Neural cell (in vitro differentiated cells): ENCODE measurements at regions not wholly inside any gene's neighbourhood (a gene's known extent, or its start where the extent isn't known, plus 50 kb on each side); places are given as distances from the start of the nearest gene placed in this dataset.

Experiments used
- H2AFZ ChIP-seq: fragments of 200-600, 300-800 bp; sonication (generic), shearing (Covaris generic); 2 replicates; pipeline ENCODE4 v1.6.0; 2014; ENCODE audit warnings: low read depth, mild to moderate bottlenecking, antibody characterized with exemption, low read length, moderate library complexity
- H3F3A ChIP-seq: fragments of 200-600 bp; shearing (Covaris generic); 2 replicates; pipeline ENCODE4 v1.6.1; 2016; ENCODE audit warnings: mild to moderate bottlenecking, moderate library complexity, mixed read lengths, antibody characterized with exemption, low read length; ENCODE audit not compliant: insufficient read depth, poor library complexity, severe bottlenecking
- H3K27ac ChIP-seq: fragments of 200-600, 300-800 bp; sonication (generic), shearing (Covaris generic); 2 replicates; pipeline ENCODE4 v1.5.1; 2014; ENCODE audit warnings: mild to moderate bottlenecking, low read length, moderate library complexity
- H3K27me3 ChIP-seq: fragments of 300-800, 200-600 bp; sonication (generic), shearing (Covaris generic); 2 replicates; pipeline ENCODE4 v1.6.0; 2014; ENCODE audit warnings: mild to moderate bottlenecking, low read depth, low read length, moderate library complexity; ENCODE audit not compliant: insufficient read depth
- H3K36me3 ChIP-seq: fragments of 300-800, 200-600 bp; sonication (generic), shearing (Covaris generic); 2 replicates; pipeline ENCODE4 v1.5.1; 2014; ENCODE audit warnings: mild to moderate bottlenecking, antibody characterized with exemption, low read length, moderate library complexity; ENCODE audit not compliant: insufficient read depth
- H3K4me2 ChIP-seq: fragments of 300-800, 200-600 bp; sonication (generic), shearing (Covaris generic); 2 replicates; pipeline ENCODE4 v1.6.0; 2014; ENCODE audit warnings: mild to moderate bottlenecking, low read length
- H3K4me3 ChIP-seq: fragments of 300-800, 200-600 bp; sonication (generic), shearing (Covaris generic); 2 replicates; pipeline ENCODE4 v1.5.1; 2014; ENCODE audit warnings: mild to moderate bottlenecking, low read length, moderate library complexity
- H3K79me2 ChIP-seq: fragments of 200-600 bp; shearing (Covaris generic); replicated peaks from 2 replicates; pipeline ENCODE4 v1.6.0; 2014; ENCODE audit warnings: mild to moderate bottlenecking, low read length, moderate library complexity; ENCODE audit not compliant: insufficient read depth
- H3K9ac ChIP-seq: fragments of 300-800, 200-600 bp; sonication (generic), shearing (Covaris generic); 2 replicates; pipeline ENCODE4 v1.6.1; 2016; ENCODE audit warnings: mild to moderate bottlenecking, low read length, mixed read lengths
- H3K9me2 ChIP-seq: fragments of 200-600 bp; shearing (Covaris generic); 2 replicates; pipeline ENCODE4 v1.6.1; 2016; ENCODE audit warnings: mild to moderate bottlenecking, low read length, mixed read lengths; ENCODE audit not compliant: insufficient read depth
- H3K9me3 ChIP-seq: fragments of 200-600, 300-800 bp; sonication (generic), shearing (Covaris generic); 2 replicates; pipeline ENCODE4 v1.6.1; 2016; ENCODE audit warnings: mild to moderate bottlenecking, mixed run types, low read length, moderate library complexity, mixed read lengths
- H4K20me1 ChIP-seq: fragments of 200-600 bp; shearing (Covaris generic); 2 replicates; pipeline ENCODE4 v1.6.1; 2016; ENCODE audit warnings: mild to moderate bottlenecking, mixed run types; ENCODE audit not compliant: insufficient read depth
- CTCF ChIP-seq: fragments of 450-650 bp; IDR thresholded peaks from 2 replicates; pipeline ENCODE4 v1.5.1; 2014; ENCODE audit warnings: antibody characterized with exemption, mild to moderate bottlenecking, moderate library complexity; ENCODE audit not compliant: poor library complexity, severe bottlenecking
- EP300 ChIP-seq: fragments of 450-650 bp; conservative IDR thresholded peaks from 2 replicates; pipeline ENCODE4 v1.6.1; 2014; ENCODE audit warnings: antibody characterized with exemption, mild to moderate bottlenecking, moderate library complexity; ENCODE audit not compliant: poor library complexity, severe bottlenecking
- EZH2 ChIP-seq: fragments of 200-600, 300-800 bp; shearing (Covaris generic), sonication (generic); IDR thresholded peaks from 2 replicates; pipeline ENCODE4 v1.6.1; 2014; ENCODE audit warnings: antibody characterized with exemption, low read length, borderline replicate concordance, mild to moderate bottlenecking; ENCODE audit not compliant: insufficient read depth, poor library complexity, severe bottlenecking
- MXI1 ChIP-seq: fragments of 450-650 bp; conservative IDR thresholded peaks from 2 replicates; pipeline ENCODE4 v1.6.1; 2014; ENCODE audit warnings: antibody characterized with exemption, mild to moderate bottlenecking; ENCODE audit not compliant: poor library complexity, severe bottlenecking
- POLR2AphosphoS5 ChIP-seq: IDR thresholded peaks from 2 replicates; pipeline ENCODE4 v1.6.1; 2012
- RAD21 ChIP-seq: fragments of 450-650 bp; conservative IDR thresholded peaks from 2 replicates; pipeline ENCODE4 v1.6.1; 2014; ENCODE audit warnings: antibody characterized with exemption, mild to moderate bottlenecking, moderate library complexity
- REST ChIP-seq: IDR thresholded peaks from 2 replicates; pipeline ENCODE4 v1.6.1; 2012; ENCODE audit warnings: borderline replicate concordance
- SMC3 ChIP-seq: fragments of 450-650 bp; conservative IDR thresholded peaks from 2 replicates; pipeline ENCODE4 v1.6.1; 2014; ENCODE audit warnings: antibody characterized with exemption, mild to moderate bottlenecking, moderate library complexity; ENCODE audit not compliant: poor library complexity
- TAF1 ChIP-seq: IDR thresholded peaks from 2 replicates; pipeline ENCODE4 v1.6.1; 2012; ENCODE audit warnings: low read depth

GRCh38 chr11:45461514-45461913 lies 175.4 kb upstream of the SYT13 start:
- H3K9ac ChIP-seq, result no peak overlapping the region
- no peak overlapping the region for H3K27ac ChIP-seq
- H3K4me2 ChIP-seq, result no peak overlapping the region
- H4K20me1 ChIP-seq, result no peaks in the 10 kb centered on the region
- H2AFZ ChIP-seq, result no peak overlapping the region
- TF ChIP-seq SMC3 (no peak), POLR2AphosphoS5 (no peak), RAD21 (no peak), EP300 (no peak), TAF1 (no peak), EZH2 (no peak), CTCF (no peak), REST (no peak)
- H3K36me3 ChIP-seq, result no peaks in the 10 kb centered on the region
- no peaks in the 10 kb centered on the region for H3F3A ChIP-seq
- no peak overlapping the region for H3K4me3 ChIP-seq
- no peaks in the 10 kb centered on the region for H3K27me3 ChIP-seq
- H3K9me2 ChIP-seq, result no peaks in the 10 kb centered on the region
- H3K9me3 ChIP-seq, result no peaks in the 10 kb centered on the region
- no peaks in the 10 kb centered on the region for H3K79me2 ChIP-seq

- Histone ChIP-seq H3K4me2 (no peak overlapping the region), H4K20me1 (no peaks in the 10 kb centered on the region), H3K4me3 (no peak overlapping the region), H3K9me2 (no peaks in the 10 kb centered on the region), H3K79me2 (no peaks in the 10 kb centered on the region), H2AFZ (no peak overlapping the region), H3K9ac (no peak overlapping the region), H3K9me3 (no peaks in the 10 kb centered on the region), H3K27ac (no peak overlapping the region), H3K36me3 (no peaks in the 10 kb centered on the region), H3F3A (no peaks in the 10 kb centered on the region), H3K27me3 (no peaks in the 10 kb centered on the region)
- TF ChIP-seq SMC3 (no peak), RAD21 (no peak), TAF1 (no peak), POLR2AphosphoS5 (no peak), CTCF (no peak), REST (no peak), EZH2 (no peak), EP300 (no peak), MXI1 (no peak)
Observed at GRCh38 chr11:45459491-45459890, 173.3 kb upstream of the SYT13 start.
